ENCODE measurements at regions not wholly inside any gene's neighbourhood (a gene's known extent, or its start where the extent isn't known, plus 50 kb on each side); places are given as distances from the start of the nearest gene placed in this dataset.

- TF ChIP-seq ATRX (CRISPR knock-in tag; IDR thresholded peaks at IDR 0.05; ENCODE audit: borderline replicate concordance) (no peak), TMF1 (CRISPR knock-in tag; IDR thresholded peaks at IDR 0.05; ENCODE audit: low read depth) (no peak), CTCF (CRISPR knock-in tag; IDR thresholded peaks at IDR 0.05) (no peak), ZNF10 (CRISPR knock-in tag; IDR thresholded peaks at IDR 0.05; ENCODE audit: borderline replicate concordance, low read depth) (no peak), MYC (CRISPR knock-in tag; IDR thresholded peaks at IDR 0.05; ENCODE audit: borderline replicate concordance) (no peak), JDP2 (CRISPR knock-in tag; IDR thresholded peaks at IDR 0.05; ENCODE audit: borderline replicate concordance) (no peak), SNAI1 (CRISPR knock-in tag; IDR thresholded peaks at IDR 0.05; ENCODE audit: borderline replicate concordance) (no peak)
- TF ChIP-seq, protein P1, sequence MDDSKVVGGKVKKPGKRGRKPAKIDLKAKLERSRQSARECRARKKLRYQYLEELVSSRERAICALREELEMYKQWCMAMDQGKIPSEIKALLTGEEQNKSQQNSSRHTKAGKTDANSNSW (CRISPR knock-in tag; IDR thresholded peaks at IDR 0.05; ENCODE audit: borderline replicate concordance), result no peak
These were observed 756.5 kb upstream of the KLHL1 start for GRCh38 chr13:70864731-70865130.
